Endothelial cell of umbilical vein (primary cell): ENCODE measurements at regions not wholly inside any gene's neighbourhood (a gene's known extent, or its start where the extent isn't known, plus 50 kb on each side); places are given as distances from the start of the nearest gene placed in this dataset.

ENCODE experiments used
- EZH2 ChIP-seq: IDR thresholded peaks from 2 replicates; pipeline ENCODE4 v1.6.1; 2012; ENCODE audit warnings: borderline replicate concordance, low read depth, mild to moderate bottlenecking, moderate library complexity, low read length, inconsistent platforms; ENCODE audit not compliant: severe bottlenecking
- FOS ChIP-seq: IDR thresholded peaks from 2 replicates; pipeline ENCODE4 v1.6.1; 2011; ENCODE audit warnings: mild to moderate bottlenecking, low read length, moderate library complexity, borderline replicate concordance; ENCODE audit not compliant: insufficient read depth
- GATA2 ChIP-seq: IDR thresholded peaks from 2 replicates; pipeline ENCODE4 v1.7.0; 2011; ENCODE audit warnings: low read depth, mild to moderate bottlenecking, moderate library complexity, mixed read lengths, low read length; ENCODE audit not compliant: insufficient read length, insufficient read depth
- JUN ChIP-seq: IDR thresholded peaks from 2 replicates; pipeline ENCODE4 v1.6.1; 2011; ENCODE audit warnings: borderline replicate concordance, low read depth; ENCODE audit not compliant: insufficient read length, insufficient read depth
- MAX ChIP-seq: IDR thresholded peaks from 2 replicates; pipeline ENCODE4 v1.6.1; 2011; ENCODE audit not compliant: insufficient read depth, insufficient read length
- POLR2A ChIP-seq: IDR thresholded peaks from 2 replicates; pipeline ENCODE4 v1.6.1; 2012; ENCODE audit warnings: low read depth, mild to moderate bottlenecking, control low read depth, low read length
- POLR2AphosphoS5 ChIP-seq: IDR thresholded peaks from 2 replicates; pipeline ENCODE4 v1.6.1; 2012; ENCODE audit warnings: low read depth, mild to moderate bottlenecking, control low read depth, low read length, moderate library complexity; ENCODE audit not compliant: insufficient read depth
- TF ChIP-seq, protein P1 (sequence below), 2 donors: IDR thresholded peaks; 1 replicate in 1 of 2; 2 replicates in 1 of 2; pipeline ENCODE4 v1.5.1; 2011; ENCODE audit warnings: low read length in 2 of 2, mild to moderate bottlenecking in 2 of 2, moderate library complexity in 2 of 2, control low read depth in 1 of 2, inconsistent platforms in 1 of 2, low read depth in 1 of 2; ENCODE audit not compliant: insufficient read depth in 1 of 2; ENCODE audit errors: extremely low read depth in 1 of 2

- TF ChIP-seq, protein P1, sequence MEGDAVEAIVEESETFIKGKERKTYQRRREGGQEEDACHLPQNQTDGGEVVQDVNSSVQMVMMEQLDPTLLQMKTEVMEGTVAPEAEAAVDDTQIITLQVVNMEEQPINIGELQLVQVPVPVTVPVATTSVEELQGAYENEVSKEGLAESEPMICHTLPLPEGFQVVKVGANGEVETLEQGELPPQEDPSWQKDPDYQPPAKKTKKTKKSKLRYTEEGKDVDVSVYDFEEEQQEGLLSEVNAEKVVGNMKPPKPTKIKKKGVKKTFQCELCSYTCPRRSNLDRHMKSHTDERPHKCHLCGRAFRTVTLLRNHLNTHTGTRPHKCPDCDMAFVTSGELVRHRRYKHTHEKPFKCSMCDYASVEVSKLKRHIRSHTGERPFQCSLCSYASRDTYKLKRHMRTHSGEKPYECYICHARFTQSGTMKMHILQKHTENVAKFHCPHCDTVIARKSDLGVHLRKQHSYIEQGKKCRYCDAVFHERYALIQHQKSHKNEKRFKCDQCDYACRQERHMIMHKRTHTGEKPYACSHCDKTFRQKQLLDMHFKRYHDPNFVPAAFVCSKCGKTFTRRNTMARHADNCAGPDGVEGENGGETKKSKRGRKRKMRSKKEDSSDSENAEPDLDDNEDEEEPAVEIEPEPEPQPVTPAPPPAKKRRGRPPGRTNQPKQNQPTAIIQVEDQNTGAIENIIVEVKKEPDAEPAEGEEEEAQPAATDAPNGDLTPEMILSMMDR (IDR thresholded peaks at IDR 0.05; ENCODE audit: extremely low read depth in 1 of 2, insufficient read depth in 1 of 2, low read depth in 1 of 2, low read length in 2 of 2) = no peak
- no peak for TF ChIP-seq GATA2
- TF ChIP-seq EZH2 = no peak
- no peak for TF ChIP-seq POLR2A
- no peak for TF ChIP-seq POLR2AphosphoS5
- no peak for TF ChIP-seq FOS
- no peak for TF ChIP-seq JUN
- TF ChIP-seq MAX = no peak
These were observed 62.0 kb upstream of the ZSWIM2 start for GRCh38 chr2:186910996-186911395.
